ENCODE measurements at regions not wholly inside any gene's neighbourhood (a gene's known extent, or its start where the extent isn't known, plus 50 kb on each side); places are given as distances from the start of the nearest gene placed in this dataset.

DNA sequence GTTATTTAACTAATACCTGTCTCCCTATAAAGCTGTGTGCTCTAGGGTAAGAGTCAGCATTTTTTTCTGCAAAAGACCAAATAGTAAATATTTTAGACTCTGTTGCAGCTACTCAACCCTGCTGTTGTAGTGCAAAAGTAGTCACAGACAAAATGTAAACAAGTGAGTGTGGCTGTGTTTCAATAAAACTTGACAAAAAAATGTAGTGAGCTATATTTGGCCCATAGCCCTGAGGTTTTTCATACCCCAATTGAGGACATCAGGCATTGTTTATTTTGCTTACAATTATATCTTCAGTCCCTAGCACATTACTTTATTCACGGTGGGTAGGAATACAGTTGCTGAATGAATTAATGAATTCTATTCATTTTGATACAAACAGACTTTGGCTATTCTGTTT, 58.7 kb upstream of the TBC1D5 start:
- no peak for DNase-seq (ENCODE audit: low read depth)

DNA sequence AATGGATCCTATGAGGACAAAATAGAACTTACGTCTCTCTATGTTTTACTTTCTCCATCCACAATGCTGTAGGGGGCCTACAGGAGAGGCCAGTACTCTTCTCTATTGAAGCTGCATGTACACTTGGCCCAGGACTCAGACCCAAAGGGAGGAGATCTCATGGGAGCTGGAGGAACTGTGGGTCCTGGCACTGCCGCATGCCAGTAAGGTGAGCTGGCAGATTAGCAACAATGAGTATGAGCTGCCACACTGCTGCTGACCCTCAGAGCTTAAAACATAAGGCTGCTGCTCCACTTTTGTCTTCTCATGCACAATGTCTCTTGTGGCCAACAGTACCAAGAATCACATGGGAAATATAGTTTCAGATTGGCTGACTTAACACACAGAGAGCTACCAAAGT, 57.8 kb upstream of the TBC1D5 start:
- DNase-seq (ENCODE audit: low read depth): no peak
- H3K4me3 ChIP-seq (ENCODE audit: low read depth, low read length): no peak overlapping the region

More for the DNA sequence above, 58.7 kb upstream of the TBC1D5 start:
- H3K4me3 ChIP-seq (ENCODE audit: low read depth, low read length): no peak overlapping the region

DNA sequence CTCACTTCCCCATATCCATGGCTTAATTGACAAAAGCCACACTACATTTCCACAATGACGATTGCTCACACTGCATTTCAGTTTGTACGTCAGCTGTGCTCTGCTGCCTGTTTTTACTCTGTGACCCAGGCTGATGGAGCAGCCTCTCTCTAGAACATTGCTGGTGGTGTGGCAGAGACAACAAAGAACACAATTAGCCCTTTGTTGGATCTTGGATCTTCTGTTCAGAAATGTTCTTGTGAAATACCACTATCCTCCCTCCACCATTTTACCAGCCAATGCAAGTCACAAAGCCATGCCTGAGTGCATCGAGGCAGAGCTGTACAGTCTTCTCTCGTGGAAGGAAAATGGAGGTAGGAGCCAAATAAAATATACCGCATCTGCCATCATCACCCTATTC, 56.9 kb upstream of the TBC1D5 start:
- no peak for DNase-seq (ENCODE audit: low read depth)

DNA sequence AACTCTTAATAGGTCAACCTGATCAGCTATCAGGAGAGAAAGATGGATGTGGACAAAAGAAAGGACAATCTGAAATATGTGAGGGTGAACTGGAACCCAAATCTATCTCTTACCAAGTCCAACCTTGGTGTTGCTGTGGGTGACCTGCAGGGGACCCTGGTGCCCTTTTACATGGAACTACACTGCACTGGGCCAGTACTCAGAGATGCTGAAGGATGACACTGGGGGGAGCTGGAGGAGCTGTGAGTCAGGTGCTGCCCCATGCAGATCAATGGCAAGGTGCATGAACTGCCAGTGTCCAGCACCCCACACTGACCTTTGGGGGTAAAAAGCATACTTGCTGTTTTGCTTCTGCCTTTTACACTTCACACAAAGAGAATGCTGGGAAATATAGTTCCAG, 55.6 kb upstream of the TBC1D5 start:
- DNase-seq (ENCODE audit: low read depth): no peak
- H3K4me3 ChIP-seq (ENCODE audit: low read depth, low read length): no peak overlapping the region

More for the DNA sequence above, 56.9 kb upstream of the TBC1D5 start:
- no peak overlapping the region for H3K4me3 ChIP-seq (ENCODE audit: low read depth, low read length)

DNA sequence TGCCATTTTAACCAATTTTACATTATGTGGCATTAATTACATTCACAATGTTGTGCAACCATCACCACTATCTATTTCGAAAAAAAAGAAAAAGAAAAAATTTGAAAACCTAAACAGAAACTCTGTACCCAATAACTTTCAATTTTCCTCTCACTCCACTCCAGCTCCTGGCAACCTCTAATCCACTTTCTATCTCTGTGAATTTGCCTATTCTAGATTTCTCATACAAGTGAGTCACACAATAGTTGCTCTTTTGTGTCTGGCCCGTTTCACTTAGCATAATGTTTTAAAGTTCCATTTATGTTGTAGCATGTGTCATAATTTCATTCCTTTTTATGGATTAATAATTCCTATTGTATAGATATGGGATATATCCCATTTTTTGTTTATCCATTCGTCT, 53.3 kb upstream of the TBC1D5 start:
- H3K4me3 ChIP-seq (ENCODE audit: low read depth, low read length): no peak overlapping the region
- no peak for DNase-seq (ENCODE audit: low read depth)

DNA sequence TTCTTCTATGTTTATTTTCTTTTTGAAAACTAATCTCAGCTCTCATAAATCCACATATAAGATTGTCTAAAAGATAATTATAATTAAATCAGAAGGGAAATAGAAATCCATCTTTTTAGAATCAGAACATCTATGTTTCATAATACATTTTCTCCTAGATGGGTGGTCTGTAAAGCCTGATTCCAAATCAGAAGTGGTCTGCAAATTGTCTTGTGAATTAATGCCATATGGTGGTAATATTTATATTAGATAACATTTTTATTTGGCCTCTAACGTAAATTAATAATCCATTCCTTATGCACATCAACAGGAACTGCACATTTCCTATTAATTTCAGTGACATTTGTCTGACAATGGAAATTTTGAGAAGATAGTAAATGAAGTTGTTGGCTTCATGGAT, 52.8 kb upstream of the TBC1D5 start:
- no peak for DNase-seq (ENCODE audit: low read depth)
- H3K4me3 ChIP-seq (ENCODE audit: low read depth, low read length): no peak overlapping the region

DNA sequence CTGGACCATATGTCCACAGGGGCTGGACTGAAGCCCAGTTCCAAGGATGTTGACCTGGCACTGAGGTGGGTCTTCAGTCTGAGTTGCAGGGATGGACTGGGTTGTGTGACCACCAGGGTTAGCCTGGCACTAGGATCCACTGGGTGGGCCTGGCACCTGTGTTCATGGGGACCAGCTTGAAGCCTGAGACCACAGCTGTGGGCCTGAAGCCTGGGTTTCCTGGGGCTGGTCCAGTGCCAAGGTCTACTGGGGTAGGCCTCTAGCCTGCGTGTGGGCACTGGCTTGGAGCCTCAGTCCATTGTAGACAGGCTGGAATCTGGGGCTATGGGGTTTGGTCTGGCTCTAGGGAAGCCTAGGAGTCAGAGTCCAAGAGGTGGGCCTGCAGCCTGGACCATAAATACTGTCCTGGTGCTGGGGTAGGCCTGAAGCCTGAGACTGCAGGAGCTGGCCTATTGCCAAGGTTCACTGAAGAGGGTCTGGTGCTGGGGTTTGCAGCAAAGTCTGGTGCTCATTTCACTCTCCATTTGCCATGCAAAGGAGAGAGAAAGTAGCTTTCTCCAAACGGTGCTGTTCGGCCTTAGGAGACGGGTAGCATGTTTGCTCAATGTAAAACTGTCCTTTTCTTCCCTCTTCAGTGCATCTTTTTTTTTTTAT, 51.2 kb upstream of the TBC1D5 start:
- H3K4me3 ChIP-seq (ENCODE audit: low read depth, low read length): no peak overlapping the region
- no peak for DNase-seq (ENCODE audit: low read depth)

All from skeletal muscle cell (primary cell).